NCI-H1694 (cell line): ENCODE measurements at regions not wholly inside any gene's neighbourhood (a gene's known extent, or its start where the extent isn't known, plus 50 kb on each side); places are given as distances from the start of the nearest gene placed in this dataset.

Experiments
- DNase-seq: peaks from one replicate; lab custom pipeline; 2025; lab: John Stamatoyannopoulos, UW

- no peak for DNase-seq
These were observed 356.9 kb downstream of the RAB28 start for GRCh38 chr4:13126976-13127910.

GRCh38 chr4:13118633-13119032, 365.5 kb downstream of the RAB28 start:
- DNase-seq: no peak

DNA sequence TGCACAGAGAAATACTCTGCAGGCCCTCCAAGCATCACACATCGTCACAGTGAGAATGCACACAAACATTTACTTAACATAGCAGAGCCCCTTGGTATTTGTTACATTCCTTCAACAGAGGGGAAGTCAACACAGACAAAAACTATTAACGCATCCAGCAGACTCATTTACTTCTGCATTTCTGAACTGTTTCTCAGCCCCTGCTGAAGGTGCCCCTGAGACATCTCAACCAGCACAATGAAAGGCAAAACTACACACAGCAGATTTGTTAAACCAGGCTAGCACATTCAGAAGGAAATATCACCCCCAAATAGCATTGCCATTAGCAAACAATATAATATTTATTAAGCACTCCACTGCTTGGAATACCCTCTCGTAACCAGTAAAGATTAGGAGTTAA, 367.0 kb downstream of the RAB28 start:
- no peak for DNase-seq

- DNase-seq: no peak
These were observed 372.1 kb downstream of the RAB28 start for GRCh38 chr4:13112030-13112429.

GRCh38 chr4:13109536-13109935, 374.6 kb downstream of the RAB28 start:
- no peak for DNase-seq

- DNase-seq: no peak
These were observed 376.0 kb downstream of the RAB28 start for GRCh38 chr4:13108096-13108495.

- no peak for DNase-seq
These were observed 380.6 kb downstream of the RAB28 start for GRCh38 chr4:13103382-13104015.

DNA sequence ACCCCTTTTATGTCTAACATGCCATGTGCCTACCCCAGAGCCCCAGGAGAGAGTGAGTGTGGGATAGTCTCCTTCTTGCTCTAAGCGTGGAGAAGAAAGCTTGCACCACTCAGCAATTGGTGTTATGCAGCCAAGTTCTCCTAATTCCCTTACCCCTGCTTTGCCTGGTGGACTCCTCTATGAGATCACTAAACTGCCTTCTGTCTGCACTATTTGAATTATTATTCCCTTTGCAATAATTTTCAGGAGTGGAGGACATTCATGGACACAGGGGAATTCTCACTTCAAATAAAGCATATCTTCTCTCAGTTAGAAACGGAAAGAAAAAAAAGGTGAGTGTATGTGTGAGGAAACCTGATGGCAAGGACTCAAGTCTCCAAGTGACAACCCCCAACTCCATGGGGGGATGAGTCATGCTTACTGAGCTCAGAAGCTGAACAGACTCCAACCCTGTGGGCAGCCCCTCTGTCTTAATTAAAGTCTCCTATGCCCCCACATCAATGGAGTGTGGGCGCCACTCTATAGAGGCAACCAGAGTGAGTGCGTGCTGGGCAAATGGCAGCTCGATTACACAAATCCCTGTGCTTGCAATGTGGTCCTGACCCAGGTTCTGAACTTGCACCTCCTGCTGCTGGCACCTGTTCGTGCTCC, 381.9 kb downstream of the RAB28 start:
- no peak for DNase-seq

DNA sequence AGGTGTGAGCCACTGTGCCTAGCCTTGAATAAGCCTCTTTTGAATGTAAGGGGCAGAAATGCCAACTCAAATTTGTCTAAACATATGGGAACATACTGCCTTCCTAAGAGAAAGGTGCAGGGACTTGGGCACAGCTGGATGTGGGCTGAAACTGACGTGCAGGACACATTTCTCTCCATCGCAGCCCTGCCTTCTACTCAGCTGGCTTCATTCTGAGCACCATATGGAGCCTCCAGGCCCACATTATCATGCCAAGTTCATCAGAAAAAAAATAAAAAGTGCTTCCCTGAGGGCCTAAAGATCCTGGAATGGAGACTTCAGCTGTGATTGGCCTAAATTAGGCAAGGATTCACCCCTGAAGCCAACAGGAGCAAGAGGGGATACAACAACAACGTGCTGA, 386.2 kb downstream of the RAB28 start:
- DNase-seq: no peak

DNA sequence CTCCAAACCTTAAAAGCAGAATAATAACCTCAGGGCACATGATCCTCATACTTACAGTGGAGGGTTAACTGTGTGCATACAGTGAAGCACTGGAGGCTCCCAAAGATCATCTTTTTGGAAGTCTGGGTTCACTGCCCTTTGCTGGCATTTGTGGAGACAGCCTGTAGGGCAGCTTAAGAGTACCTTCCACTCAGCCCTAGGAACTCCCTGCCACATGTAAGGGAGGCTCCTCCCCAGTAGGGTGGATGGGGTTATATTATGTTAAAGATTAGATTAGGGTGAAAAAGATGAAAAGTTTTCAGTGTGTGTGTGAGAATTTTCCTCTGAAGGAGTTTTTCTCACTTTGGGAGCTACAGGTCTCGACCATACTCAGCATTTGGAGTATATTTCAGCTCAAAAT, 388.4 kb downstream of the RAB28 start:
- DNase-seq: no peak

DNA sequence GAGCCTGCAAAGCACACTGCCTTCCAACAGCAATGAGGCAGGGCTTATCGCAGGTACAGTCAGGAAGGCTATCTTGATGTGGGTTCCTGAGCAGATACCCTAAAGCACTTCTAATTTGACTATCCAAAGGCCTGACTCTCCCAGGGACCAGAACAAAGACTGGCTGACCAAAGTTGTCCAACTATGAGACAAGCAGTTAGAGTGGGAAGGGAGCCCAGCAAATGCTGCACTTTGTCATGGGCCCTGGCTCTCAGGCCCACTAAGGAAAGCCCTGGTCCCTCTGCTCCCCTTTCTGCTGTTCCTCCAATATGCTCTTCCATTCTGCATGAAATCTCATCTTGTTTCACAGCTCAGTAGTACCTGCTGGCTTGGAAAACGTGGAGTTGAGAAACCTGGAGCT, 391.0 kb downstream of the RAB28 start:
- DNase-seq: no peak

- DNase-seq: no peak
These were observed 391.4 kb downstream of the RAB28 start for GRCh38 chr4:13092702-13093101.

GRCh38 chr4:13089659-13089998, 394.5 kb downstream of the RAB28 start:
- no peak for DNase-seq

- DNase-seq: no peak
These were observed 395.1 kb downstream of the RAB28 start for GRCh38 chr4:13088726-13089658.

DNA sequence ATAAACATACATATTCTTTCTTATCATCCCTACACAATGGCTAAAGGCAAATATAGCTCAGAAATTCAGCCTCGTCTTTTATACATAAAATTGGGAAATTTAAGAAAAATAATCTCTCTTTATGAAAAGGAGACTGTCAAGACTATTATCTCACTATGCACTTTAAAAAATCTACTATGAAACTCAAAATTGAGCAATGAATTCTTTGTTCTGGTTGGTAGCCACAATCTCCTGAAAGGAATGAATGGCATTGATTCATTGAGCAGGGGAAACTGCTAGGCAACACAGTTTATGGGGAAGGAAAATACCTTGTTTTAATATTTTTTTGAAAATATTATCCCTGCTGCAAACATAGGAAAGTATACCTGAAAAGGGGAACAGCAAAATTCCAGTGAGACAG, 397.1 kb downstream of the RAB28 start:
- no peak for DNase-seq

GRCh38 chr4:13084210-13084609, 399.9 kb downstream of the RAB28 start:
- DNase-seq: no peak

DNA sequence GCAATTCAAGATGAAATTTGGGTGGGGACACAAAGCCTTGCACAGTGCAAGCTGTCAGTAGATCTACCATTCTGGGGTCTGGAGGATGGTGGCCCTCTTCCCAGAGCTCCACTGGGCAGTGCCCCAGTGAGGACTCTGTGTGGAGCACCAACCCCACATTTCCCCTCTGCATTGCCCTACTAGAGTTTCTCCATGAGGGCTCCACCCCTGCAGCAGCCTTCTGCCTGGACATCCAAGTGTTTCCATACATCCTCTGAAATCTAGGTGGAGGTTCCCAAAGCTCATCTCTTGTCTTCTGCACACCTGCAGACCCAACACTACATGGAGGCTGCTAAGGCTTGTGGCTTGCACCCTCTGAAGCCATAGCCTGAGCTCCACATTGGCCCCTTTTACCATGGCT, 402.3 kb downstream of the RAB28 start:
- no peak for DNase-seq

DNA sequence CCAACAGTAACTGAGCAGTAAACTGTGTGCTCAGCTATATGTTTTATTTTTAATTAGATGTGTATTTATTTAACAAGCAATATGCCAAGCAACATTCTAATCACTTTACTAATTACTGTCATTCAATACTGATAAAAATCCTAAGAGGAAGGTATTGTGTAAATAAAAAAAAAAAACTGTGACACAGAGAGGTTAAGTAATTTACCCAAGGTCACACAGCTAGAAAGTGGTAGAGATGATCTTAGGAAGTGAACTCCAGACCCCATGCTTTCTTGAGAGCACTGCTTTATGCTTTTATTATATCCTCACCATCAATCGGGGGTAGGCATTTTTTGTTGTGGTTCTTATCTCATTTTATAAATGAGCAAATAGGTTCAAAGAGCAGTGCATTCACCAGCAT, 417.1 kb downstream of the RAB28 start:
- no peak for DNase-seq

GRCh38 chr4:13059019-13059418, 425.1 kb downstream of the RAB28 start:
- no peak for DNase-seq

DNA sequence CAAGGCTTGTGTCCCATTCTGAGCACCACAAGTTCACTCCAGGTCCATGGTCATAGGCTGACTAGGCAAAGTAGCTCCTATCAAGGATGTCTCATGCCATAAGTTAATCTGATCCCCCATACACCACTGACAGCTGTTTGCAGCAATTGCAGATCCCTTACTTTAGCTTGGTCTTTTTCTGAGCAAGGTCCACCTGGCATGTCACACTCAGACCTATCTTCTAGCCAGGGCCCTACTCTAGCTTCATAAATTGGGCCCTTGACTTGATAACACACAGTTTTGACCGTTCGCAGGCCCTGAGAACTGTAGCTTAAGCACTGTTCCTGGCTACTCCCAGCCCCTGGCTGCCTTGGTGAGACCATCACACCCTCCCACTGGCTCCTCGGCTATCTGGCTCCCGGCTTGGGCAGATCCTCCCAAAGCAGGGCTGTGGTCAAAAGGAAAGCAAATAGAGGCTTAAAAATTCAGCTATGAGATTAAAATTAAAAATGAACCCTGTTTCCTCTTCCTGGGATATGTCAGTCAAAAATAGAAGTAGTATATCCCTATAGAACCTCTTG, 427.4 kb downstream of the RAB28 start:
- DNase-seq: no peak

- no peak for DNase-seq
These were observed 429.6 kb downstream of the RAB28 start for GRCh38 chr4:13054420-13054970.
